CD8-positive, alpha-beta memory T cell (primary cell): ENCODE measurements at regions not wholly inside any gene's neighbourhood (a gene's known extent, or its start where the extent isn't known, plus 50 kb on each side); places are given as distances from the start of the nearest gene placed in this dataset.
"Not testable (repeated sequence)": the region's sequence is repeated elsewhere in the genome, so short reads cannot be mapped to it uniquely, and the experiment has no call there.

Experiments used
- CTCF ChIA-PET: fragments of 350-600 bp; sonication (Branson Sonifier 250); formaldehyde crosslinking; loops from one replicate; lab custom pipeline; 2021; ENCODE audit warnings: antibody characterized with exemption; lab: Charles Lee
- POLR2A ChIA-PET: fragments of 350-600 bp; sonication (Branson Sonifier 250); formaldehyde crosslinking; loops from one replicate; lab custom pipeline; 2021; ENCODE audit warnings: antibody characterized with exemption; lab: Charles Lee
- DNase-seq, 5 donors: peaks; one replicate each; pipeline versions ENCODE4 v3.0.0 to v3.0.0-alpha.2; 2020 to 2022; ENCODE audit warnings: mixed read lengths in 1 of 5
- H3K27ac ChIP-seq: one replicate; pipeline ENCODE4 v1.7.0; 2013; ENCODE audit warnings: low read depth, mild to moderate bottlenecking, low read length, moderate library complexity
- H3K27me3 ChIP-seq: 2 replicates; pipeline ENCODE4 v1.7.0; 2013; ENCODE audit warnings: low read length, mild to moderate bottlenecking; ENCODE audit not compliant: insufficient read depth, poor library complexity, severe bottlenecking
- H3K36me3 ChIP-seq: 2 replicates; pipeline ENCODE4 v1.7.0; 2013; ENCODE audit warnings: mild to moderate bottlenecking, low read length, moderate library complexity; ENCODE audit not compliant: insufficient read depth
- H3K4me1 ChIP-seq: 2 replicates; pipeline ENCODE4 v1.7.0; 2013; ENCODE audit warnings: mild to moderate bottlenecking, low read length, moderate library complexity; ENCODE audit not compliant: insufficient read depth
- H3K4me3 ChIP-seq: 2 replicates; pipeline ENCODE4 v1.7.0; 2013; ENCODE audit warnings: mild to moderate bottlenecking, low read length
- H3K9me3 ChIP-seq: 2 replicates; pipeline ENCODE4 v1.7.0; 2013; ENCODE audit warnings: mild to moderate bottlenecking, low read length
- H3K27ac Mint-ChIP-seq, 8 donors: one replicate each; pipeline ENCODE4 v1.8.0; 2020 to 2021; ENCODE audit warnings: mixed read lengths in 8 of 8, mild to moderate bottlenecking in 6 of 8, inconsistent platforms in 3 of 8, moderate library complexity in 3 of 8
- H3K27me3 Mint-ChIP-seq, 2 donors: one replicate each; pipeline ENCODE4 v1.8.0; 2020 to 2021; ENCODE audit warnings: mixed read lengths in 2 of 2, mild to moderate bottlenecking in 1 of 2, moderate library complexity in 1 of 2
- H3K36me3 Mint-ChIP-seq, 3 donors: one replicate each; pipeline ENCODE4 v1.8.0; 2020 to 2021; ENCODE audit warnings: mixed read lengths in 3 of 3, inconsistent platforms in 1 of 3, mild to moderate bottlenecking in 1 of 3
- H3K4me1 Mint-ChIP-seq, 3 donors: one replicate each; pipeline ENCODE4 v1.8.0; 2020 to 2021; ENCODE audit warnings: mixed read lengths in 3 of 3, inconsistent platforms in 1 of 3, mild to moderate bottlenecking in 1 of 3
- H3K4me3 Mint-ChIP-seq, 7 donors: one replicate each; pipeline ENCODE4 v1.8.0; 2020 to 2021; ENCODE audit warnings: mixed read lengths in 7 of 7, mild to moderate bottlenecking in 6 of 7, moderate library complexity in 4 of 7, inconsistent platforms in 2 of 7
- H3K9me3 Mint-ChIP-seq, 5 donors: one replicate each; pipeline ENCODE4 v1.8.0; 2020 to 2022; ENCODE audit warnings: mixed read lengths in 5 of 5, mild to moderate bottlenecking in 3 of 5, moderate library complexity in 2 of 5, inconsistent platforms in 1 of 5

DNA sequence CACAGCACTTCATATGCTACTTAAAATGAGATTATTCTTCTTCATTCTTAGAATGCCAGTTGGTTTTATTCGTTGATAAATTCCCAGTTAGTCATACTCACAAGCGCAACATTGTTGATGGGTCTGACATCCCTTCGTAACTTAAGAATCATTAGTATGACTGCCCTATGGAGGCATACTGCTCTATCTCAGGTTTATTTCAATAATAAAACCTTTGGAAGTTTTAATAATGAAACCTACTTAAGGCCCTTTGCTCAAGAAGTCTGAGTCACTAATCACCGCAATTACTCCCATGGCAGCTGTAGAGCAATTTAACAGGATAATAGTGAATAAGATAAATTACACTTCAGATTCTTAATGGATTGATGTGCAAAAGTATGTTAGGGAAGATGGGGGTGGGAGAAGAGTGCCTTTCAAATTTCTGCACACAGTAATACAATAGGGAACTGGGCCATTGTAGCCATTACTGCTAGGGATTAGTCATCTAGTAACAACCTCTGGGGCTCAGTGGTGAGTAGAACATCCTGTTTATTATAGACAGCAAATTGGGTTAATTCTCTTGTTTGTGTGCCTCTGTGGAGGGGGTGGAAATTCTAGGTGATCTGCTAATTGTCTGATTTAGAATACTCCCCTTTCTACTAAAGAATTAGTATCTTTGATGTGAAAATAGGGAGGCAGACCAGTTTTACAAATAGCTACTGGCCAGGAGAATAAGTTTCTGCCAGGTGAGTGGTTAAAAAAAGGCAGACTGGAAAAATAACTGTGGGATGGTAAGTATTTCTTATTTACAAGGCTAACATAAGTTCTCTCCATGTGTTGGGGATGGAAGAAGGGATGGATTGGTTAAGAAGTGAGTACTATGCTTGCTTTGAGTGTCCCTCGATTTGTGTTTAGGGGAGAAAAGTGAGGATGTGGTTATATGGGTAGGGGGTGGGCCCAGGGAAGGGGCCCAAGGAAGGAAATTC, 74.5 kb upstream of the VKORC1L1 start:
- Histone ChIP-seq H3K4me1 (peaks cover 4% of the 10 kb centered on the region), H3K27me3 (no peaks in the 10 kb centered on the region), H3K27ac (no peak overlapping the region), H3K4me3 (no peak overlapping the region), H3K36me3 (no peaks in the 10 kb centered on the region), H3K9me3 (no peaks in the 10 kb centered on the region)
- Mint-ChIP-seq H3K4me1 (peaks cover 10 to 14% (median 13%) of the 10 kb centered on the region in 3 donors), H3K36me3 (peaks cover 0 to 4% (median 2%) of the 10 kb centered on the region in 3 donors), H3K9me3 (no peaks in the 10 kb centered on the region), H3K27ac (peak overlapping the region in 7 of 8 donors; percentile 21 to 91 (median 71)), H3K4me3 (peak overlapping the region in 4 of 7 donors; percentile 9 to 59 (median 22)), H3K27me3 (peaks cover 0 to 2% of the 10 kb centered on the region in 2 donors)
- POLR2A ChIA-PET = interaction anchor here (0.6 kb wide), 1 partner anchor 46 kb away, joined by 4 read pairs; no protein-coding TSS in a partner anchor
- CTCF ChIA-PET = no interaction called here
- DNase-seq = peak in 1 of 5 donors; percentile 9

- H3K36me3 Mint-ChIP-seq, H3K4me1 ChIP-seq, H3K9me3 ChIP-seq, H3K27me3 Mint-ChIP-seq, H3K27me3 ChIP-seq, H3K4me3 Mint-ChIP-seq, CTCF ChIA-PET, POLR2A ChIA-PET, H3K36me3 ChIP-seq, DNase-seq, H3K27ac ChIP-seq, H3K9me3 Mint-ChIP-seq, H3K4me3 ChIP-seq: not testable (repeated sequence)
- peaks cover 10 to 14% (median 13%) of the 10 kb centered on the region in 3 donors for H3K4me1 Mint-ChIP-seq
- peak overlapping the region in 1 of 8 donors; percentile 26 for H3K27ac Mint-ChIP-seq
Observed at GRCh38 chr7:65800191-65800590, 72.7 kb upstream of the VKORC1L1 start.

DNA sequence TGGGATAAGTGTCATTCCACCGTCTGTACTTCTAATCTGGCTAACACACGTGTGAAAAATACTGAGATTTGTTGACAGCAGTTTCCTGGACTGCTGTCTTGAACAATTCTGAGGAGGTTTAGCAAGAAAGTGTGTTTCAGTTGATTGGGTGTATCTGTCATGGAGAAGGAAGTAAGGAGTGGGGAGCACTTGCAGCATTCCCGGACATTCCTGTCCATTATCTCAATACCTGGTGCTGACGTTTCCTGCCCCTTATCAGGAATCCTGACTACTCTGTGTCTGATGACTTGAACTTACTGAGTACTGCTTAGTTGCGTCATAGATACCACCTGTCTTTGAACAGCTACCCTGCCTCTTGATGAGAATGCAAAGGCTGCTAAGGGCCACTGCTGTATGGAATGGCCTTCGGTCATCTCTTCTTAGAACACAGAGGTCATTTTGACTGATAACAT, 72.0 kb upstream of the VKORC1L1 start:
- Histone ChIP-seq H3K4me1 (peaks cover 4% of the 10 kb centered on the region), H3K36me3 (no peaks in the 10 kb centered on the region), H3K27me3 (no peaks in the 10 kb centered on the region), H3K4me3 (no peak overlapping the region), H3K9me3 (no peaks in the 10 kb centered on the region), H3K27ac (no peak overlapping the region)
- peaks cover 10 to 14% (median 13%) of the 10 kb centered on the region in 3 donors for H3K4me1 Mint-ChIP-seq
- CTCF ChIA-PET = no interaction called here
- no peaks in the 10 kb centered on the region for H3K9me3 Mint-ChIP-seq
- POLR2A ChIA-PET = no interaction called here
- no peak overlapping the region for H3K27ac Mint-ChIP-seq
- H3K27me3 Mint-ChIP-seq = no peaks in the 10 kb centered on the region
- DNase-seq = no peak
- peaks cover 0 to 3% (median 3%) of the 10 kb centered on the region in 3 donors for H3K36me3 Mint-ChIP-seq
- H3K4me3 Mint-ChIP-seq = no peak overlapping the region

- no peaks in the 10 kb centered on the region for H3K4me1 ChIP-seq
- Mint-ChIP-seq H3K4me1 (no peaks in the 10 kb centered on the region), H3K27ac (no peak overlapping the region), H3K36me3 (peaks cover 5 to 9% (median 6%) of the 10 kb centered on the region in 3 donors), H3K4me3 (no peak overlapping the region), H3K9me3 (no peaks in the 10 kb centered on the region), H3K27me3 (peaks cover 0 to 1% of the 10 kb centered on the region in 2 donors)
- ChIA-PET POLR2A (no interaction called here), CTCF (no interaction called here)
- H3K36me3 ChIP-seq = no peaks in the 10 kb centered on the region
- no peak overlapping the region for H3K4me3 ChIP-seq
- DNase-seq = no peak
- no peak overlapping the region for H3K27ac ChIP-seq
- H3K9me3 ChIP-seq = no peaks in the 10 kb centered on the region
- H3K27me3 ChIP-seq = no peaks in the 10 kb centered on the region
Observed at GRCh38 chr7:65804887-65805286, 68.0 kb upstream of the VKORC1L1 start.

GRCh38 chr7:65807067-65807466, 65.8 kb upstream of the VKORC1L1 start:
- H3K9me3 Mint-ChIP-seq, H3K4me3 ChIP-seq, H3K36me3 ChIP-seq, CTCF ChIA-PET, H3K4me1 Mint-ChIP-seq, H3K9me3 ChIP-seq, H3K4me3 Mint-ChIP-seq, H3K36me3 Mint-ChIP-seq, H3K27me3 Mint-ChIP-seq, H3K27ac ChIP-seq, DNase-seq, H3K27me3 ChIP-seq, H3K4me1 ChIP-seq: not testable (repeated sequence)
- POLR2A ChIA-PET = interaction anchor here (0.6 kb wide), 1 partner anchor 23 kb away, joined by 5 read pairs; no protein-coding TSS in a partner anchor
- peak overlapping the region in 1 of 8 donors; percentile 49 for H3K27ac Mint-ChIP-seq

GRCh38 chr7:65809259-65809981, 63.5 kb upstream of the VKORC1L1 start:
- peaks cover 3 to 9% (median 4%) of the 10 kb centered on the region in 3 donors for H3K36me3 Mint-ChIP-seq
- H3K4me1 ChIP-seq = no peaks in the 10 kb centered on the region
- no peak overlapping the region for H3K4me3 ChIP-seq
- H3K4me3 Mint-ChIP-seq = no peak overlapping the region
- peaks cover 0 to 2% of the 10 kb centered on the region in 2 donors for H3K27me3 Mint-ChIP-seq
- no peaks in the 10 kb centered on the region for H3K9me3 ChIP-seq
- H3K4me1 Mint-ChIP-seq = no peaks in the 10 kb centered on the region
- no peak overlapping the region for H3K27ac ChIP-seq
- no peak for DNase-seq
- CTCF ChIA-PET = no interaction called here
- H3K27ac Mint-ChIP-seq = no peak overlapping the region
- POLR2A ChIA-PET = no interaction called here
- no peaks in the 10 kb centered on the region for H3K36me3 ChIP-seq
- H3K27me3 ChIP-seq = no peaks in the 10 kb centered on the region
- no peaks in the 10 kb centered on the region for H3K9me3 Mint-ChIP-seq

GRCh38 chr7:65809982-65810288, 62.9 kb upstream of the VKORC1L1 start:
- Mint-ChIP-seq H3K9me3 (no peaks in the 10 kb centered on the region), H3K27me3 (peaks cover 0 to 2% of the 10 kb centered on the region in 2 donors), H3K36me3 (peaks cover 2 to 9% (median 8%) of the 10 kb centered on the region in 3 donors), H3K27ac (no peak overlapping the region), H3K4me3 (no peak overlapping the region), H3K4me1 (no peaks in the 10 kb centered on the region)
- POLR2A ChIA-PET = no interaction called here
- Histone ChIP-seq H3K4me1 (no peaks in the 10 kb centered on the region), H3K27me3 (no peaks in the 10 kb centered on the region), H3K9me3 (no peaks in the 10 kb centered on the region), H3K36me3 (no peaks in the 10 kb centered on the region), H3K4me3 (no peak overlapping the region), H3K27ac (no peak overlapping the region)
- DNase-seq = no peak
- CTCF ChIA-PET = no interaction called here

- peaks cover 2 to 9% (median 8%) of the 10 kb centered on the region in 3 donors for H3K36me3 Mint-ChIP-seq
- H3K4me3 ChIP-seq = no peak overlapping the region
- no peaks in the 10 kb centered on the region for H3K4me1 ChIP-seq
- H3K36me3 ChIP-seq = no peaks in the 10 kb centered on the region
- no peaks in the 10 kb centered on the region for H3K9me3 ChIP-seq
- DNase-seq = no peak
- no peak overlapping the region for H3K27ac ChIP-seq
- ChIA-PET CTCF (no interaction called here), POLR2A (no interaction called here)
- H3K4me3 Mint-ChIP-seq = no peak overlapping the region
- no peaks in the 10 kb centered on the region for H3K9me3 Mint-ChIP-seq
- H3K4me1 Mint-ChIP-seq = no peaks in the 10 kb centered on the region
- no peaks in the 10 kb centered on the region for H3K27me3 ChIP-seq
- H3K27me3 Mint-ChIP-seq = peaks cover 0 to 2% of the 10 kb centered on the region in 2 donors
- no peak overlapping the region for H3K27ac Mint-ChIP-seq
Observed at GRCh38 chr7:65812281-65812680, 60.6 kb upstream of the VKORC1L1 start.
